ENCODE measurements at regions not wholly inside any gene's neighbourhood (a gene's known extent, or its start where the extent isn't known, plus 50 kb on each side); places are given as distances from the start of the nearest gene placed in this dataset.
"Not testable (repeated sequence)": the region's sequence is repeated elsewhere in the genome, so short reads cannot be mapped to it uniquely, and the experiment has no call there.

- H3K27me3 ChIP-seq (ENCODE audit: control insufficient read depth, insufficient read depth, low read length): no peaks in the 10 kb centered on the region
- no peak overlapping the region for H4K91ac ChIP-seq (ENCODE audit: insufficient read depth, low read depth, low read length)
- H3K4me1 ChIP-seq (ENCODE audit: control insufficient read depth, insufficient read depth, low read length): no peaks in the 10 kb centered on the region
- no peak overlapping the region for H3K23ac ChIP-seq (ENCODE audit: low read depth, low read length)
- no peak for TF ChIP-seq RFX5 (IDR thresholded peaks at IDR 0.05; ENCODE audit: low read depth, low read length)
- TF ChIP-seq USF2 (IDR thresholded peaks at IDR 0.05; ENCODE audit: low read depth, low read length): no peak
- TF ChIP-seq MXI1 (IDR thresholded peaks at IDR 0.05; ENCODE audit: borderline replicate concordance, low read depth, low read length): no peak
- no peak for TF ChIP-seq CTCF (conservative IDR thresholded peaks at IDR 0.05; ENCODE audit: low read depth, low read length)
- TF ChIP-seq MAZ (IDR thresholded peaks at IDR 0.05; ENCODE audit: borderline replicate concordance, low read depth, low read length): no peak
- no peak overlapping the region for H3K27ac ChIP-seq (ENCODE audit: insufficient read depth, low read length)
- no peak overlapping the region for H3K4me3 ChIP-seq (ENCODE audit: insufficient read depth, low read depth, low read length)
- ChIA-PET CTCF (no interaction called here), POLR2A (ENCODE audit: unreplicated experiment) (no interaction called here)
- no CpG with 5 or more reads among the region's 1 CpG for WGBS, 2 experiments (ENCODE audit: extremely low coverage in 2 of 2, insufficient read length in 1 of 2)
- H4K20me1 ChIP-seq (ENCODE audit: insufficient read depth, low read length): no peaks in the 10 kb centered on the region
- no peak overlapping the region for H2BK20ac ChIP-seq (ENCODE audit: low read depth, low read length)
- no peak overlapping the region for H3K18ac ChIP-seq (ENCODE audit: low read depth, low read length)
- no peak overlapping the region for H4K8ac ChIP-seq (ENCODE audit: low read depth in 2 of 2, low read length in 2 of 2)
- no peaks in the 10 kb centered on the region for H3K9me1 ChIP-seq (ENCODE audit: insufficient read depth, low read length)
- no peak overlapping the region for H3K4me2 ChIP-seq (ENCODE audit: low read depth, low read length)
- intact Hi-C loops (cut with micrococcal nuclease): no loop called here
- no peak overlapping the region for H2BK5ac ChIP-seq (ENCODE audit: low read depth, low read length, poor library complexity, severe bottlenecking)
- H3K9ac ChIP-seq (ENCODE audit: low read depth, low read length): no peak overlapping the region
- H2AK5ac ChIP-seq (ENCODE audit: low read depth, low read length): no peak overlapping the region
- no peak overlapping the region for H2BK120ac ChIP-seq (ENCODE audit: low read depth, low read length)
- DNase-seq (peak; percentile 44), ATAC-seq (ENCODE audit: low read depth) (peak; percentile 84)
- H3K36me3 ChIP-seq (ENCODE audit: control insufficient read depth, insufficient read depth, low read length): no peaks in the 10 kb centered on the region
- H2AK9ac ChIP-seq (replicated peaks; ENCODE audit: low read depth, low read length, poor library complexity): no peak overlapping the region
- in situ Hi-C loops (cut with MboI; ENCODE audit: low sequenced_read_pairs): no loop called here
- no peak overlapping the region for H2AFZ ChIP-seq (replicated peaks; ENCODE audit: low read length, poor library complexity)
- no peaks in the 10 kb centered on the region for H3K9me3 ChIP-seq (ENCODE audit: control insufficient read depth, insufficient read depth, low read length)
- H3K4ac ChIP-seq (ENCODE audit: low read depth, low read length): no peak overlapping the region
- dilution Hi-C loops (cut with HindIII; ENCODE audit: low sequenced_read_pairs, unreplicated experiment): no loop called here
- H3K79me1 ChIP-seq (ENCODE audit: low read depth in 1 of 2, low read length in 2 of 2): no peaks in the 10 kb centered on the region
- H3K14ac ChIP-seq (replicated peaks; ENCODE audit: low read depth, low read length): no peak overlapping the region
- H4K5ac ChIP-seq (ENCODE audit: low read depth, low read length): no peak overlapping the region
- no peak overlapping the region for H2BK15ac ChIP-seq (ENCODE audit: low read depth, low read length)
- BruUV-seq (replicated peaks): no TSS peak
- no peak overlapping the region for H3K56ac ChIP-seq (ENCODE audit: extremely low read depth, insufficient read depth, low read length)
Observed at GRCh38 chr10:9957351-9957750, 1060.3 kb upstream of the CELF2 start.

- H3K56ac ChIP-seq (ENCODE audit: extremely low read depth, insufficient read depth, low read length); H3K14ac ChIP-seq (replicated peaks; ENCODE audit: low read depth, low read length); H3K27ac ChIP-seq (ENCODE audit: insufficient read depth, low read length); POLR2A ChIA-PET (ENCODE audit: unreplicated experiment); H4K8ac ChIP-seq (ENCODE audit: low read depth in 2 of 2, low read length in 2 of 2); H3K4me3 ChIP-seq (ENCODE audit: insufficient read depth, low read depth, low read length); H3K9ac ChIP-seq (ENCODE audit: low read depth, low read length); H2AK9ac ChIP-seq (replicated peaks; ENCODE audit: low read depth, low read length, poor library complexity); H2AFZ ChIP-seq (replicated peaks; ENCODE audit: low read length, poor library complexity); H3K27me3 ChIP-seq (ENCODE audit: control insufficient read depth, insufficient read depth, low read length); ATAC-seq (ENCODE audit: low read depth); H3K4me2 ChIP-seq (ENCODE audit: low read depth, low read length); H2BK20ac ChIP-seq (ENCODE audit: low read depth, low read length); H4K20me1 ChIP-seq (ENCODE audit: insufficient read depth, low read length); intact Hi-C loops (cut with micrococcal nuclease); H3K36me3 ChIP-seq (ENCODE audit: control insufficient read depth, insufficient read depth, low read length); H3K23ac ChIP-seq (ENCODE audit: low read depth, low read length); H3K4me1 ChIP-seq (ENCODE audit: control insufficient read depth, insufficient read depth, low read length); H3K4ac ChIP-seq (ENCODE audit: low read depth, low read length); H2BK120ac ChIP-seq (ENCODE audit: low read depth, low read length); DNase-seq; H3K79me1 ChIP-seq (ENCODE audit: low read depth in 1 of 2, low read length in 2 of 2); H4K91ac ChIP-seq (ENCODE audit: insufficient read depth, low read depth, low read length); BruUV-seq (replicated peaks); H3K9me3 ChIP-seq (ENCODE audit: control insufficient read depth, insufficient read depth, low read length); H3K9me1 ChIP-seq (ENCODE audit: insufficient read depth, low read length); CTCF ChIA-PET; dilution Hi-C loops (cut with HindIII; ENCODE audit: low sequenced_read_pairs, unreplicated experiment); H3K18ac ChIP-seq (ENCODE audit: low read depth, low read length); H2AK5ac ChIP-seq (ENCODE audit: low read depth, low read length); in situ Hi-C loops (cut with MboI; ENCODE audit: low sequenced_read_pairs); H2BK5ac ChIP-seq (ENCODE audit: low read depth, low read length, poor library complexity, severe bottlenecking); H4K5ac ChIP-seq (ENCODE audit: low read depth, low read length); H2BK15ac ChIP-seq (ENCODE audit: low read depth, low read length): not testable (repeated sequence)
- 33% methylated on average over 2 of the region's 6 CpGs; no CpG with 5 or more reads in 1 of the 2 experiments for WGBS, 2 experiments (ENCODE audit: extremely low coverage in 2 of 2, insufficient read length in 1 of 2)
Observed at GRCh38 chr10:9957876-9958275, 1059.8 kb upstream of the CELF2 start.

All from IMR-90 (cell line).